Peyer's patch (tissue), 4 donors: ENCODE measurements at regions not wholly inside any gene's neighbourhood (a gene's known extent, or its start where the extent isn't known, plus 50 kb on each side); places are given as distances from the start of the nearest gene placed in this dataset.

ENCODE experiments used
- POLR2A ChIP-seq, 2 donors: fragments of 450-650 bp; IDR thresholded peaks; one replicate each; pipeline ENCODE4 v1.5.1; 2017; ENCODE audit warnings: antibody characterized with exemption in 2 of 2, mild to moderate bottlenecking in 2 of 2, moderate library complexity in 2 of 2
- TF ChIP-seq, protein P1 (sequence below), 6 experiments: fragments of 450-650 bp in 4 of 6; fragments of 200-600 bp in 2 of 6; sonication (generic) in 1 of 6; IDR thresholded peaks; one replicate each; pipeline ENCODE4 v1.5.1; 2017 to 2019; ENCODE audit warnings: antibody characterized with exemption in 6 of 6, mild to moderate bottlenecking in 3 of 6, moderate library complexity in 1 of 6

DNA sequence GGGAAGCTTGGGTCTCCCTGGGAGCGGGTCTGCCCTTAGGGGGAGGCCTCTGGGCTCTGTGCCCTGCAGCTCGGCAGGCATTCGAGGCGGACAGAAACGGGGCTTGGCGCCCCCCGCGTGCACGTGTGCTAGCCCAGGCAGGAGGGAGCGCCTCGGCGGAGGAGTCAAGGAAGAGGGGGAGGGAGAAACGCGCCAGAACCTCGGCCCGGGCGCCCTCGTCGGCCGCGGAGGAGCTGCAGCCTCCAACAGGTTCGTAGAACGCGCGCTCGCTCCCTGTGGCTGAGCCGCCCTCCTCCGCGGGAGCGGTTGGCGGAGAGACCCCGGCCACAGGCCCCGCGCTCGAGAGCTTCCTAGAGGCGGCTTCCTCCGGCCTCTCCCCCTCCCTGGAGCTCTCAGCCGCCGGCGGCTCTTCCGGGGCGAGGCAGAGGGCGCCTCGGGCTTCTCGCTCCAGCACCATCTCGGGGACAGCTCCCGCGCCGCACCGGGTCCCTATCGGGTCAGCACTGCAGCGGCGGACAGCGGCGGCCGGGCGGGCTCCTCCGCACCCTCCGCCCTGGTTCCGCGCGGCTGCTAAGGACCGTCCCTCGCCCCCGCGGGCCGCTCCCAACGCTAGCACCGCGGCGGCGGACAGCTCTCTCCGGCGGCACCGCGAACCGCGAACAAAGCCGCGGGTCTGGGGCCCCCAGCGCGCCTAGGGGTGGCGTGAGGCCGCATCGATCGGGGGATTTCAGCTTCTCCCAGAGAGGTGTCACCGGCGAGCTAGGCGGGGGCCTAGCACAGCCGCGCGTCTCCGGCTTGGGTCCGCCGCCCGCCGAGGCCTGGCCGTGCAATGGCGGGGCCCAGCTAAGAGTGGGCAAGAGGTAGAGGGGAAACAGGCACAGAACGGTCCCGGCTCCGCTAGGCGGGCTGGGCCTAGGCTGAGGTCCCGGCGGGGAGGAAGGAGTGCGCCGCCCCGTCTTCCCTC, 74.6 kb upstream of the CPLX2 start:
- TF ChIP-seq, protein P1, sequence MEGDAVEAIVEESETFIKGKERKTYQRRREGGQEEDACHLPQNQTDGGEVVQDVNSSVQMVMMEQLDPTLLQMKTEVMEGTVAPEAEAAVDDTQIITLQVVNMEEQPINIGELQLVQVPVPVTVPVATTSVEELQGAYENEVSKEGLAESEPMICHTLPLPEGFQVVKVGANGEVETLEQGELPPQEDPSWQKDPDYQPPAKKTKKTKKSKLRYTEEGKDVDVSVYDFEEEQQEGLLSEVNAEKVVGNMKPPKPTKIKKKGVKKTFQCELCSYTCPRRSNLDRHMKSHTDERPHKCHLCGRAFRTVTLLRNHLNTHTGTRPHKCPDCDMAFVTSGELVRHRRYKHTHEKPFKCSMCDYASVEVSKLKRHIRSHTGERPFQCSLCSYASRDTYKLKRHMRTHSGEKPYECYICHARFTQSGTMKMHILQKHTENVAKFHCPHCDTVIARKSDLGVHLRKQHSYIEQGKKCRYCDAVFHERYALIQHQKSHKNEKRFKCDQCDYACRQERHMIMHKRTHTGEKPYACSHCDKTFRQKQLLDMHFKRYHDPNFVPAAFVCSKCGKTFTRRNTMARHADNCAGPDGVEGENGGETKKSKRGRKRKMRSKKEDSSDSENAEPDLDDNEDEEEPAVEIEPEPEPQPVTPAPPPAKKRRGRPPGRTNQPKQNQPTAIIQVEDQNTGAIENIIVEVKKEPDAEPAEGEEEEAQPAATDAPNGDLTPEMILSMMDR (IDR thresholded peaks at IDR 0.05) = no peak
- no peak for TF ChIP-seq POLR2A (IDR thresholded peaks at IDR 0.05)
